Mononuclear cell (primary cell): ENCODE measurements at regions not wholly inside any gene's neighbourhood (a gene's known extent, or its start where the extent isn't known, plus 50 kb on each side); places are given as distances from the start of the nearest gene placed in this dataset.

Experiments used
- H3K27me3 ChIP-seq: 2 replicates; pipeline ENCODE4 v1.6.0; 2011; ENCODE audit warnings: low read length, control low read depth; ENCODE audit not compliant: insufficient read depth
- H3K4me1 ChIP-seq: 2 replicates; pipeline ENCODE4 v1.5.1; 2011; ENCODE audit warnings: mild to moderate bottlenecking, low read length, control low read depth; ENCODE audit not compliant: insufficient read depth
- H3K4me3 ChIP-seq: 2 replicates; pipeline ENCODE4 v1.5.1; 2011; ENCODE audit warnings: mild to moderate bottlenecking, low read length, moderate library complexity
- H3K9me3 ChIP-seq: 2 replicates; pipeline ENCODE4 v1.5.1; 2011; ENCODE audit warnings: low read depth, mild to moderate bottlenecking, control low read depth, low read length

DNA sequence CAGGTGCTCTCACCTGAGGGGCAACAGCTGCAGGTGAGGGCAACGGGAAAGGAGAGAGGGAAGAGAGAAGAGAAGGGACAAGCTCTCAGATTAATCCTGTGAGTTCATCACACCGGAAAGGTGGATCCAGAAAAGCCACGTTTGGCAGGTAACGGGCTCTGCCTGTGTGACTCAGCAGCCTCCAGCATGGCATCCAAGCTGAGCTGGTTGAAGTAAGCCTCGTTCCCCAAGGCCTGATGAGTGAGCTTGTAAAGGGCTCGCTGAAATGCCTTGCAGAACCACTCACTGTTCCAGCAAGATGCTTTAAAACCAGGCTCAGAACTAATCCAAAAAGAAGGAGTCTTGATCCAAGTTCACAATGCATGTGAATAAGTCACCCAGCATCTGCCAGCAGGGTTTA lies 206.9 kb upstream of the TMEM45B start:
- H3K4me3 ChIP-seq: no peak overlapping the region
- H3K4me1 ChIP-seq: no peaks in the 10 kb centered on the region
- no peaks in the 10 kb centered on the region for H3K27me3 ChIP-seq
- no peaks in the 10 kb centered on the region for H3K9me3 ChIP-seq

- H3K9me3 ChIP-seq: no peaks in the 10 kb centered on the region
- no peaks in the 10 kb centered on the region for H3K4me1 ChIP-seq
- no peak overlapping the region for H3K4me3 ChIP-seq
- no peaks in the 10 kb centered on the region for H3K27me3 ChIP-seq
Observed at GRCh38 chr11:129610125-129610524, 205.5 kb upstream of the TMEM45B start.

GRCh38 chr11:129610545-129610944 lies 205.1 kb upstream of the TMEM45B start:
- Histone ChIP-seq H3K27me3 (no peaks in the 10 kb centered on the region), H3K4me3 (no peak overlapping the region), H3K9me3 (no peaks in the 10 kb centered on the region), H3K4me1 (no peaks in the 10 kb centered on the region)

GRCh38 chr11:129611661-129612446 lies 203.8 kb upstream of the TMEM45B start:
- Histone ChIP-seq H3K27me3 (no peaks in the 10 kb centered on the region), H3K4me3 (no peak overlapping the region), H3K4me1 (no peaks in the 10 kb centered on the region), H3K9me3 (no peaks in the 10 kb centered on the region)

- H3K4me1 ChIP-seq: no peaks in the 10 kb centered on the region
- H3K9me3 ChIP-seq: no peaks in the 10 kb centered on the region
- no peak overlapping the region for H3K4me3 ChIP-seq
- H3K27me3 ChIP-seq: no peaks in the 10 kb centered on the region
Observed at GRCh38 chr11:129612447-129612961, 203.1 kb upstream of the TMEM45B start.

GRCh38 chr11:129613071-129613470 lies 202.6 kb upstream of the TMEM45B start:
- Histone ChIP-seq H3K4me1 (no peaks in the 10 kb centered on the region), H3K27me3 (no peaks in the 10 kb centered on the region), H3K4me3 (no peak overlapping the region), H3K9me3 (no peaks in the 10 kb centered on the region)

DNA sequence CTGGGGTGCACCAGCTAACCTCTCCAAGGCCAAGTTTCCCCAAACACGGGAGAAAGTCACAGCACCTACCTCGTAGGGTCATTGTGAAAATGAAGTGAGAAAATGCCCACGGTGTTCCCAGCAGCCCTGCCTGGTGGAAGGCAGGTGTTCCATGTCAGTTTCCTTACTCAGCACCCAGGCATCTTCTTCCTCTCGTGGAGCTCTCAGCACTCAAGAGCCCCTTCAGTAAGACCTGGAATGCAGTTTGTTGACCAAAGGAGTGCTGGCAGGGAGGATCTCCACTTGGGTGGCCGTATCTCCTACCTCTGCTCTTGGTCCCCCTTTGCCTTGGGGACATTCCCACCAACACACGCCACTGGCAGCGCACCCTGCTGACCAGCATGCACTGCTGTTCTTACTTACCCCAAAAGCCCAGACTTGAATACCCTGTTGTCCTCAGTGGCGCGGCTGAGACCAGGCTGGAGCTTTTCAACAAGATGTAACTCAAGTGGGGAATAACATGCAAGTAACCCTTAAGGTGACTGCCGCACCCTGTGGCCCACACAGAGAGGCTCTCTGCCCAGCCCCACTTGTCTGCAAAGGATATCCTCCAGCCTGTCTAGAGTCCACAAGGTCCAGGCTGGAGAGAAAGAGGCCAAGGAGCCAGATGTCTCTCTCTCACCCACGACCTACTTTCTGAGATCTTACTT lies 201.2 kb upstream of the TMEM45B start:
- Histone ChIP-seq H3K27me3 (no peaks in the 10 kb centered on the region), H3K9me3 (no peaks in the 10 kb centered on the region), H3K4me3 (no peak overlapping the region), H3K4me1 (no peaks in the 10 kb centered on the region)

GRCh38 chr11:129618046-129618569 lies 197.5 kb upstream of the TMEM45B start:
- no peaks in the 10 kb centered on the region for H3K27me3 ChIP-seq
- no peaks in the 10 kb centered on the region for H3K9me3 ChIP-seq
- no peak overlapping the region for H3K4me3 ChIP-seq
- no peaks in the 10 kb centered on the region for H3K4me1 ChIP-seq

DNA sequence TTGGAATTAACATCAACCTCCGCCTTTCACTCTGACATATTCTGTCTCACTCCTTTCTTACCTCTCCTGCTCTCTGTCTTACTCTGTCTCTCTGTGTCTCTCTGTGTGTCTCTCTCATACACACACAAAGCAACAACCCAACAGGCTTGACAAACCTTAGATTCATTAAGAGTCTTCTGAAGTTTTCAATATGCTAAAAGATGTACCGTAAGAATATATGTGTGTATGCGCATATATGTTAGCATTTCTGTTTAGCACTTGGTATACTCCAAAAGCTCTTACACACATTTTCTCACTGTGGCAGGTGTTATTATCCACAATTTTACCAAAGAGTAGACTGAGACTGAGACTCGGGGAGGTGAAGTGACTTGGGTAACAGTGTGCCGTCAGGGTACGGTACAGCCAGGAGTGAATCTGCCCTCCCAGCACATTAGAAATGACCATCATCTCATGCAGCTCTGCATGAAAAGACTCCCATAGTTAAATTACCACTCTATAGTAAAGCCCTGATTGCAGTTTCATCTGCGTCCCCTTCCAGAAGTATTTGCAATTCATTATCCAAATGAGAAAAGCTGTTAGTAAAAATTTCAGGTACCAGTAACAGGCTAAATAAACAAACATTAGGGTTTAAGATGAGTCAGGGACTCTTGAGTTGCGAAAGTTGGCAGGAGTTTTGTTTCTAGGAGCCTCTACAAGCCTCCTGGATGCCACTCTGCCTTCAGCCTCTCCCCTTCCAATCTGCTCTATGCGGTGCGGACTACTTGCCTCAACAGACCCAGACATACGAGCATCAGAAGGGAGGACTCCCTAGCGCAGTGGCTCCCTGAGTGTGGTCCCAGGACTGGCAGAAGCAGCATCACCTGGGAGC lies 195.2 kb upstream of the TMEM45B start:
- Histone ChIP-seq H3K27me3 (no peaks in the 10 kb centered on the region), H3K4me3 (no peak overlapping the region), H3K9me3 (no peaks in the 10 kb centered on the region), H3K4me1 (no peaks in the 10 kb centered on the region)

- Histone ChIP-seq H3K4me3 (no peak overlapping the region), H3K27me3 (no peaks in the 10 kb centered on the region), H3K4me1 (no peaks in the 10 kb centered on the region), H3K9me3 (no peaks in the 10 kb centered on the region)
Observed at GRCh38 chr11:129625930-129626329, 189.7 kb upstream of the TMEM45B start.

DNA sequence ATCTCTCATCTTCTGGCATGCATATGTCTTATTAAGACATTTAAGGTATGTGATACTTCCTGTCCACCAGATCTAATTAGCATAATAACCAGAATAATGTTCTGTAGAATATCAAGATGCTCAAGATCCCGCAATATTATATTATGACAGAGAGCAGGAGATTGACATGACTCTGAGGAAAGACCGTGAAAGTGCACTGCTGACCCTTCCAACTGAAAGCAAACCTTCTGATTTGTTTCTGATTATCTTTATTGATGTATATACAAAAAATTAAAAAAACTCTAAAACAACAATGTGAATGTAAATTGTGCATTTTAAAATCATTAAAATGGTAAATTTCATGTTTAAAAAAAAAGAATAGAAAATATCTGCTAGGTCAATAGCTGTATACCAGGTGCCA lies 184.4 kb upstream of the TMEM45B start:
- Histone ChIP-seq H3K27me3 (no peaks in the 10 kb centered on the region), H3K4me1 (no peaks in the 10 kb centered on the region), H3K4me3 (no peak overlapping the region), H3K9me3 (no peaks in the 10 kb centered on the region)

GRCh38 chr11:129636926-129637325 lies 178.7 kb upstream of the TMEM45B start:
- H3K4me3 ChIP-seq: no peak overlapping the region
- H3K4me1 ChIP-seq: no peaks in the 10 kb centered on the region
- H3K9me3 ChIP-seq: no peaks in the 10 kb centered on the region
- no peaks in the 10 kb centered on the region for H3K27me3 ChIP-seq

DNA sequence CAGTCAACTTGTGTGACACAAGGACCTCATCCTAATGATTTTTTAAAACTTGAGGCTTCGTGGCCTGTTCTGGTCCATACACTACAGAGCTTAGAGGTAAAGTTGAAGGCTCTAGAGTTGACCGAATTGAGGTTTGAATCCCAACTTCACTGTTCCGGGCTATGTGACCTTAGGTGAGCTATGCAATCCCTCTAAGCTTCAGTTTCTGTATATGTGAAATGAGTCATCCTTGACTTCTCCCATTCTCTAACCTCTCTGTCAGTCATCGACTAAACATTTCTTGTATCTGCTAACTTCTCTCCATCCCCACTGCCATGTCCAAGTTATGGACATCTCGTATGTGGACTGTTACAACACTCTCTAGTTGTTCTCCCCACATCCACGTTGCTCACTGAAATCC lies 178.2 kb upstream of the TMEM45B start:
- Histone ChIP-seq H3K27me3 (no peaks in the 10 kb centered on the region), H3K4me1 (no peaks in the 10 kb centered on the region), H3K9me3 (no peaks in the 10 kb centered on the region), H3K4me3 (no peak overlapping the region)

DNA sequence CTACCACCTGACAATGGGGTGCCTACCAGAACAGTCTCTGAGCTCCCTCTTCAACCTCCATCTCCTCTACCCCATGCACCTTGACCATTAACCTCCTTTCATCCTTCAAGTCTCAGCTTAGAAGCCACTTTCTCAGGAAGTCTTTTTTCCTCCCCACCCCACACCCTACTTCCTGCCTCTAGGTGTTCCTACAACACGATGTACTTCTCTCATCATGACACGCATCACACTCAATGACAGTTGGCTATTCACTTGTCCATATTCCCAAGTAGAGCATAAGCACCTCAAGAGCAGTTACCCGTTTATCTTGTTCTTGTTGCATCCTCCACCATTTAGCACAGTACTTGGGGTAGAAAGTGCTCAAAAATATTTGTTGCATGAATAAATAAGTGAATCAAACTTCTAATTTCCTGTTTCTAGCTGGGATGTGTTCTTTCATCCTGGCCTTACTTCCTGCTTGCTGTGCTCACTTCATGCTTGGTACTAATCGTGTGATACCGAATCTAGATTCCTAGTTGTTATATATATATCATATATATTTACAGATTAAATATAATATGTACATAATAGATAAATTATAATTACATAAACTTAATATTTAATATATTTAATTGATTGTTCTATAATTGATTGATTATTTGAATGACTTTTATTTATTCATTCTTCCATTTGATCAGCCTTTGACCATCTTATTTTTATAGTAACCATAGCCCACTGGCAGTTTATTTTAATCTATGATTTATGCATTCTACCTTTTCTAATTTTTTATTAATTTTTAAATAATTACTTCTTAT lies 177.5 kb upstream of the TMEM45B start:
- Histone ChIP-seq H3K27me3 (no peaks in the 10 kb centered on the region), H3K4me1 (no peaks in the 10 kb centered on the region), H3K4me3 (no peak overlapping the region), H3K9me3 (no peaks in the 10 kb centered on the region)
